IMR-90 (cell line): ENCODE measurements at regions not wholly inside any gene's neighbourhood (a gene's known extent, or its start where the extent isn't known, plus 50 kb on each side); places are given as distances from the start of the nearest gene placed in this dataset.

Experiments
- ATAC-seq: fragments of 200-7000 bp; cut with Tn5 transposase; 2 replicates; pipeline ENCODE4 v1.9.1; 2020; ENCODE audit warnings: low read depth, mild to moderate bottlenecking, moderate library complexity
- BruUV-seq: library from RNA; stranded (reverse); fragments of 400-500 nt; replicated peaks from 2 replicates; lab custom pipeline; 2021; lab: Mats Ljungman, UMichigan
- CTCF ChIA-PET: fragments of 300-600 bp; formaldehyde crosslinking; extraction: SDS; loops from one replicate; lab custom pipeline; 2021; ENCODE audit warnings: antibody characterized with exemption; lab: Yijun Ruan, JAX
- POLR2A ChIA-PET: fragments of 300-600 bp; sonication (Branson Sonifier 250); formaldehyde crosslinking; loops from one replicate; lab custom pipeline; 2022; ENCODE audit warnings: antibody characterized with exemption; ENCODE audit not compliant: unreplicated experiment; lab: Charles Lee
- DNase-seq: peaks from one replicate; pipeline ENCODE4 v3.0.0; 2013
- H2AFZ ChIP-seq: replicated peaks from 2 replicates; pipeline ENCODE3; 2013; ENCODE audit warnings: low read length, mild to moderate bottlenecking; ENCODE audit not compliant: poor library complexity
- H2AK5ac ChIP-seq: 2 replicates; pipeline ENCODE4 v1.6.1; 2013; ENCODE audit warnings: low read depth, low read length, inconsistent platforms
- H2AK9ac ChIP-seq: replicated peaks from 2 replicates; pipeline ENCODE3; 2013; ENCODE audit warnings: mild to moderate bottlenecking, low read depth, low read length, moderate library complexity; ENCODE audit not compliant: poor library complexity
- H2BK120ac ChIP-seq: 2 replicates; pipeline ENCODE4 v1.6.1; 2013; ENCODE audit warnings: low read depth, low read length, inconsistent platforms
- H2BK15ac ChIP-seq: 3 replicates; pipeline ENCODE4 v1.6.1; 2013; ENCODE audit warnings: low read depth, low read length, inconsistent platforms
- H2BK20ac ChIP-seq: 2 replicates; pipeline ENCODE4 v1.6.1; 2013; ENCODE audit warnings: low read depth, mild to moderate bottlenecking, inconsistent platforms, low read length, moderate library complexity
- H2BK5ac ChIP-seq: 2 replicates; pipeline ENCODE4 v1.6.1; 2013; ENCODE audit warnings: mild to moderate bottlenecking, low read depth, low read length, inconsistent platforms; ENCODE audit not compliant: poor library complexity, severe bottlenecking
- H3K14ac ChIP-seq: replicated peaks from 2 replicates; pipeline ENCODE4 v1.6.1; 2013; ENCODE audit warnings: low read depth, low read length, inconsistent platforms
- H3K18ac ChIP-seq: 2 replicates; pipeline ENCODE4 v1.6.1; 2013; ENCODE audit warnings: low read depth, low read length, control low read depth
- H3K23ac ChIP-seq: 2 replicates; pipeline ENCODE4 v1.6.1; 2013; ENCODE audit warnings: low read depth, low read length, inconsistent platforms
- H3K27ac ChIP-seq: 2 replicates; pipeline ENCODE4 v1.5.1; 2013; ENCODE audit warnings: mild to moderate bottlenecking, control low read depth, low read length; ENCODE audit not compliant: insufficient read depth
- H3K27me3 ChIP-seq: 2 replicates; pipeline ENCODE4 v1.6.1; 2013; ENCODE audit warnings: low read length; ENCODE audit not compliant: control insufficient read depth, insufficient read depth
- H3K36me3 ChIP-seq: 2 replicates; pipeline ENCODE4 v1.6.1; 2013; ENCODE audit warnings: low read length, mixed read lengths; ENCODE audit not compliant: control insufficient read depth, insufficient read depth
- H3K4ac ChIP-seq: 2 replicates; pipeline ENCODE4 v1.6.1; 2013; ENCODE audit warnings: low read depth, low read length, inconsistent platforms
- H3K4me1 ChIP-seq: 2 replicates; pipeline ENCODE4 v1.6.1; 2013; ENCODE audit warnings: low read length, mixed read lengths; ENCODE audit not compliant: control insufficient read depth, insufficient read depth
- H3K4me2 ChIP-seq: 2 replicates; pipeline ENCODE4 v1.6.1; 2013; ENCODE audit warnings: low read depth, mild to moderate bottlenecking, control low read depth, low read length, moderate library complexity
- H3K4me3 ChIP-seq: 2 replicates; pipeline ENCODE4 v1.5.1; 2013; ENCODE audit warnings: low read depth, mild to moderate bottlenecking, control low read depth, low read length, moderate library complexity; ENCODE audit not compliant: insufficient read depth
- H3K56ac ChIP-seq: 2 replicates; pipeline ENCODE4 v1.6.1; 2013; ENCODE audit warnings: low read length, inconsistent platforms; ENCODE audit not compliant: insufficient read depth; ENCODE audit errors: extremely low read depth
- H3K79me1 ChIP-seq, 2 experiments: 2 replicates each; pipeline ENCODE4 v1.6.1; 2013; ENCODE audit warnings: low read length in 2 of 2, inconsistent platforms in 1 of 2, low read depth in 1 of 2
- H3K9ac ChIP-seq: 2 replicates; pipeline ENCODE4 v1.6.1; 2013; ENCODE audit warnings: low read depth, low read length, control low read depth
- H3K9me1 ChIP-seq: 2 replicates; pipeline ENCODE4 v1.6.1; 2013; ENCODE audit warnings: low read length, inconsistent platforms; ENCODE audit not compliant: insufficient read depth
- H3K9me3 ChIP-seq: 2 replicates; pipeline ENCODE4 v1.6.1; 2013; ENCODE audit warnings: low read length; ENCODE audit not compliant: control insufficient read depth, insufficient read depth
- H4K20me1 ChIP-seq: 2 replicates; pipeline ENCODE4 v1.6.1; 2013; ENCODE audit warnings: low read length, inconsistent platforms; ENCODE audit not compliant: insufficient read depth
- H4K5ac ChIP-seq: 2 replicates; pipeline ENCODE4 v1.6.1; 2013; ENCODE audit warnings: mild to moderate bottlenecking, low read depth, low read length, control low read depth
- H4K8ac ChIP-seq, 2 experiments: 2 replicates each; pipeline ENCODE4 v1.6.1; 2013; ENCODE audit warnings: low read depth in 2 of 2, low read length in 2 of 2, control low read depth in 1 of 2, inconsistent platforms in 1 of 2
- H4K91ac ChIP-seq: 2 replicates; pipeline ENCODE4 v1.6.1; 2013; ENCODE audit warnings: low read depth, low read length, inconsistent platforms; ENCODE audit not compliant: insufficient read depth
- BHLHE40 ChIP-seq: fragments of 150-350 bp; IDR thresholded peaks from 2 replicates; pipeline ENCODE4 v1.6.1; 2016; ENCODE audit warnings: mild to moderate bottlenecking, low read depth, low read length
- MXI1 ChIP-seq: IDR thresholded peaks from 2 replicates; pipeline ENCODE4 v1.6.1; 2012; ENCODE audit warnings: low read depth, mild to moderate bottlenecking, low read length, moderate library complexity, borderline replicate concordance
- NFE2L2 ChIP-seq: fragments of 150-350 bp; IDR thresholded peaks from 2 replicates; pipeline ENCODE4 v1.6.1; 2016; ENCODE audit warnings: low read depth, mild to moderate bottlenecking, low read length
- RCOR1 ChIP-seq: IDR thresholded peaks from 2 replicates; pipeline ENCODE4 v1.6.1; 2012; ENCODE audit warnings: mild to moderate bottlenecking, low read length, improper control_type of control experiment; ENCODE audit not compliant: insufficient replicate concordance
- WGBS, 2 experiments: methylation state at CpG; one replicate each; pipeline versions ENCODE4 v1.1.5 to v1.1.7; 2013; ENCODE audit warnings: missing lambda C conversion rate in 2 of 2; ENCODE audit not compliant: insufficient read length in 1 of 2; ENCODE audit errors: extremely low coverage in 2 of 2; 5-methylcytosine and 5-hydroxymethylcytosine counted together
- dilution Hi-C: fragments of 300-500 bp; cut with HindIII; formaldehyde crosslinking; loops from one replicate; pipeline ENCODE4 v1.14.3; 2018; ENCODE audit warnings: low sequenced_read_pairs; ENCODE audit not compliant: unreplicated experiment
- in situ Hi-C: fragments of 300-500 bp; cut with MboI; formaldehyde crosslinking; loops from 3 replicates; pipeline ENCODE4 v1.14.3; 2019; ENCODE audit warnings: low sequenced_read_pairs, inconsistent platforms, mixed read lengths
- intact Hi-C: fragments of 100-400 bp; cut with micrococcal nuclease; formaldehyde crosslinking; loops from 2 replicates; pipeline ENCODE4 v1.10.0; 2022
- TF ChIP-seq, protein P1 (sequence below): fragments of 150-350 bp; IDR thresholded peaks from 2 replicates; pipeline ENCODE4 v1.6.1; 2017; ENCODE audit warnings: mild to moderate bottlenecking, antibody characterized with exemption, low read length, low read depth
- TF ChIP-seq, protein P2 (sequence below): fragments of 150-350 bp; IDR thresholded peaks from 2 replicates; pipeline ENCODE4 v1.6.1; 2016; ENCODE audit warnings: low read depth, mild to moderate bottlenecking, low read length, moderate library complexity, borderline replicate concordance

DNA sequence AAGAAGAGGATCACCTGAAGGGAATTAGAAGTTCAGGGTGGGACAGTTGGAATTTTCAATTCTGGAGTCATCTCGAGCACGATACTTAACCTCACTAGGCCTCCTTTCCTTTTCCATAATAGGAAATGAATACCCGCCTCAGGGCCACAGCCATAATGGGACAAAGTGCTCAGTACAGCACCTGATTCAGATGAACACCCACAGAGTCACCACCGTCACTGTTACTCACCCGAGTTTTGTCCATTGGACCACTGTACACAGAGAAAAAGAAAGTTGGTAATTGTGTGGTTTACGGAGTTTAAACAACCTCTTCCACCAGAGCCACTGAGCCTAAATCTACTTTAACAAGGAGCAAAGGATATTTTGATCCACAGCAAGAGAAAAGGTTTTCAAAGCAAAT, 122.0 kb upstream of the NDUFV2 start:
- peak overlapping the region; percentile 75 for H4K91ac ChIP-seq
- H3K4me1 ChIP-seq = peaks cover 8% of the 10 kb centered on the region
- no peak overlapping the region for H3K9ac ChIP-seq
- H3K79me1 ChIP-seq = no peaks in the 10 kb centered on the region; a peak in 1 of 4 replicates
- H2AFZ ChIP-seq = no peak overlapping the region
- ATAC-seq (no peak), DNase-seq (no peak)
- no TSS peak for BruUV-seq
- POLR2A ChIA-PET = no interaction called here
- no peaks in the 10 kb centered on the region for H3K36me3 ChIP-seq
- peak overlapping the region; percentile 27; the same call in 2 of the 3 replicates for H2BK15ac ChIP-seq
- H3K4me3 ChIP-seq = no peak overlapping the region
- H3K9me3 ChIP-seq = no peaks in the 10 kb centered on the region
- CTCF ChIA-PET = no interaction called here
- H3K9me1 ChIP-seq = peaks cover 11% of the 10 kb centered on the region
- H3K27me3 ChIP-seq = no peaks in the 10 kb centered on the region
- peak overlapping the region; percentile 36; the same call in 1 of the 2 replicates for H2AK5ac ChIP-seq
- in situ Hi-C loops = loop anchor here (5.0 kb wide), 1 partner anchor 278 kb away; no protein-coding TSS in a partner anchor
- H4K8ac ChIP-seq = 0 out of 4 replicates have a peak overlapping the region, but pooled peaks of 1 of the 2 experiments have one; percentile 31
- H3K4ac ChIP-seq = peak overlapping the region; percentile 66
- dilution Hi-C loops = loop anchor here (25.0 kb wide), 1 partner anchor 293 kb away; no protein-coding TSS in a partner anchor
- H3K56ac ChIP-seq = no peak overlapping the region
- peak overlapping the region; percentile 53 for H2BK20ac ChIP-seq
- H4K5ac ChIP-seq = 0 out of 2 replicates have a peak overlapping the region, but pooled peaks have one; percentile 55
- H3K14ac ChIP-seq = peak overlapping the region; percentile 35; the same call in 1 of the 2 replicates
- H4K20me1 ChIP-seq = no peaks in the 10 kb centered on the region
- no peak overlapping the region for H3K4me2 ChIP-seq
- no peak overlapping the region for H2BK5ac ChIP-seq
- peak overlapping the region; percentile 88 for H2BK120ac ChIP-seq
- no peak overlapping the region for H3K27ac ChIP-seq
- H3K23ac ChIP-seq = no peak overlapping the region
- H2AK9ac ChIP-seq = no peak overlapping the region
- WGBS, 2 experiments = no CpG with 5 or more reads among the region's 6 CpGs
- peak overlapping the region; percentile 27; the same call in 1 of the 2 replicates for H3K18ac ChIP-seq
- TF ChIP-seq, protein P1, sequence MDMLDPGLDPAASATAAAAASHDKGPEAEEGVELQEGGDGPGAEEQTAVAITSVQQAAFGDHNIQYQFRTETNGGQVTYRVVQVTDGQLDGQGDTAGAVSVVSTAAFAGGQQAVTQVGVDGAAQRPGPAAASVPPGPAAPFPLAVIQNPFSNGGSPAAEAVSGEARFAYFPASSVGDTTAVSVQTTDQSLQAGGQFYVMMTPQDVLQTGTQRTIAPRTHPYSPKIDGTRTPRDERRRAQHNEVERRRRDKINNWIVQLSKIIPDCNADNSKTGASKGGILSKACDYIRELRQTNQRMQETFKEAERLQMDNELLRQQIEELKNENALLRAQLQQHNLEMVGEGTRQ = no peak
- TF ChIP-seq BHLHE40 (no peak), NFE2L2 (no peak), RCOR1 (no peak), MXI1 (no peak)
- TF ChIP-seq, protein P2, sequence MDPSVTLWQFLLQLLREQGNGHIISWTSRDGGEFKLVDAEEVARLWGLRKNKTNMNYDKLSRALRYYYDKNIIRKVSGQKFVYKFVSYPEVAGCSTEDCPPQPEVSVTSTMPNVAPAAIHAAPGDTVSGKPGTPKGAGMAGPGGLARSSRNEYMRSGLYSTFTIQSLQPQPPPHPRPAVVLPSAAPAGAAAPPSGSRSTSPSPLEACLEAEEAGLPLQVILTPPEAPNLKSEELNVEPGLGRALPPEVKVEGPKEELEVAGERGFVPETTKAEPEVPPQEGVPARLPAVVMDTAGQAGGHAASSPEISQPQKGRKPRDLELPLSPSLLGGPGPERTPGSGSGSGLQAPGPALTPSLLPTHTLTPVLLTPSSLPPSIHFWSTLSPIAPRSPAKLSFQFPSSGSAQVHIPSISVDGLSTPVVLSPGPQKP = no peak
- intact Hi-C loops = no loop called here
